K562 (cell line): ENCODE measurements at regions not wholly inside any gene's neighbourhood (a gene's known extent, or its start where the extent isn't known, plus 50 kb on each side); places are given as distances from the start of the nearest gene placed in this dataset.

Source experiments
- ATAC-seq: fragments of 200-7000 bp; cut with Tn5 transposase; 3 replicates; pipeline ENCODE4 v1.9.1; 2020; ENCODE audit warnings: moderate library complexity
- BruUV-seq: library from RNA; stranded (reverse); fragments of 400-500 nt; replicated peaks from 2 replicates; lab custom pipeline; 2021; lab: Mats Ljungman, UMichigan
- CTCF ChIA-PET: fragments of 300-600 bp; formaldehyde crosslinking; extraction: SDS; loops from one replicate; lab custom pipeline; 2021; ENCODE audit warnings: low intra/inter-chr PET ratio; lab: Yijun Ruan, JAX
- POLR2A ChIA-PET: fragments of 300-600, 350-650 bp; sonication (Branson Sonifier 250); formaldehyde crosslinking; extraction: SDS; loops from one replicate; lab custom pipeline; 2021; ENCODE audit warnings: antibody characterized with exemption, inconsistent platforms; lab: Yijun Ruan, JAX
- DNase-seq, 4 experiments: peaks; one replicate each; pipeline versions ENCODE4 v3.0.0 to v3.0.0-alpha.2; 2011 to 2018; ENCODE audit warnings: low spot score in 3 of 4, mixed read lengths in 3 of 4; ENCODE audit errors: extremely low read depth in 1 of 4
- FAIRE-seq: peaks from 2 replicates; lab custom pipeline; 2011; peaks lifted over from hg19 to GRCh38; lab: Jason Lieb, UNC
- H2AFZ ChIP-seq: 2 replicates; pipeline ENCODE4 v1.6.0; 2011; ENCODE audit warnings: low read depth, low read length, control low read depth, inconsistent platforms
- H3K27ac ChIP-seq: fragments of 200-600 bp; 3 replicates; pipeline ENCODE4 v1.8.0; 2011; ENCODE audit warnings: low read depth, mild to moderate bottlenecking, control low read depth, inconsistent platforms, low read length, moderate library complexity, mixed read lengths; ENCODE audit errors: extremely low read depth
- H3K27me3 ChIP-seq, 2 experiments: fragments of 300-600 bp in 1 of 2; 2 replicates in 1 of 2; 3 replicates in 1 of 2; pipeline versions ENCODE4 v1.6.0 to v1.8.0; 2011; ENCODE audit warnings: inconsistent platforms in 2 of 2, low read length in 2 of 2, mild to moderate bottlenecking in 1 of 2, mixed read lengths in 1 of 2, moderate library complexity in 1 of 2; ENCODE audit not compliant: control insufficient read depth in 2 of 2, insufficient read depth in 2 of 2
- H3K36me3 ChIP-seq: fragments of 300-600 bp; 3 replicates; pipeline ENCODE4 v1.8.0; 2011; ENCODE audit warnings: mild to moderate bottlenecking, low read length, inconsistent platforms; ENCODE audit not compliant: control insufficient read depth, insufficient read depth
- H3K4me1 ChIP-seq, 2 experiments: fragments of 200-600 bp in 1 of 2; replicated peaks in 1 of 2; 2 replicates in 1 of 2; 3 replicates in 1 of 2; pipeline versions ENCODE4 v1.5.1 to v1.8.0; 2011; ENCODE audit warnings: inconsistent platforms in 2 of 2, low read length in 2 of 2, mild to moderate bottlenecking in 1 of 2, mixed read lengths in 1 of 2, moderate library complexity in 1 of 2; ENCODE audit not compliant: control insufficient read depth in 2 of 2, insufficient read depth in 2 of 2
- H3K4me2 ChIP-seq: 2 replicates; pipeline ENCODE4 v1.6.1; 2011; ENCODE audit warnings: low read length, control low read depth, inconsistent platforms, mixed read lengths; ENCODE audit not compliant: insufficient read depth
- H3K4me3 ChIP-seq: fragments of 200-600 bp; sonication (generic), shearing (Covaris generic); 2 replicates; pipeline ENCODE4 v1.5.1; 2016; ENCODE audit warnings: control low read depth, inconsistent platforms
- H3K79me2 ChIP-seq: fragments of 200-600 bp; 3 replicates; pipeline ENCODE4 v1.8.0; 2011; ENCODE audit warnings: low read length, inconsistent platforms; ENCODE audit not compliant: control insufficient read depth, insufficient read depth
- H3K9ac ChIP-seq, 2 experiments: 2 replicates each; pipeline versions ENCODE4 v1.6.0 to v1.6.1; 2011; ENCODE audit warnings: low read depth in 2 of 2, low read length in 2 of 2, control low read depth in 1 of 2, inconsistent platforms in 1 of 2, mild to moderate bottlenecking in 1 of 2, mixed read lengths in 1 of 2; ENCODE audit not compliant: insufficient read depth in 1 of 2
- H3K9me1 ChIP-seq: one replicate; pipeline ENCODE4 v1.6.0; 2011; ENCODE audit warnings: inconsistent platforms, mild to moderate bottlenecking, low read length, moderate library complexity; ENCODE audit not compliant: control insufficient read depth, insufficient read depth
- H3K9me3 ChIP-seq: replicated peaks from 2 replicates; pipeline ENCODE4 v1.5.1; 2011; ENCODE audit warnings: low read depth, low read length, inconsistent platforms; ENCODE audit not compliant: control insufficient read depth, insufficient read depth
- H4K20me1 ChIP-seq: replicated peaks from 2 replicates; pipeline ENCODE4 v1.6.1; 2011; ENCODE audit warnings: low read length, inconsistent platforms, mixed read lengths; ENCODE audit not compliant: control insufficient read depth, insufficient read depth
- ADNP ChIP-seq: fragments of 200-800 bp; sonication (Bioruptor generic); IDR thresholded peaks from 2 replicates; pipeline ENCODE4 v1.6.1; 2016; ENCODE audit warnings: missing genetic modification characterization, missing compliant biosample characterization
- BMI1 ChIP-seq: fragments of 150-350 bp; IDR thresholded peaks from 2 replicates; pipeline ENCODE4 v1.6.1; 2014; ENCODE audit warnings: low read length
- ERF ChIP-seq: fragments of 450-650 bp; formaldehyde crosslinking; IDR thresholded peaks from 2 replicates; pipeline ENCODE4 v1.4.0; 2020; ENCODE audit warnings: mild to moderate bottlenecking, mixed read lengths
- HEY1 ChIP-seq: fragments of 250-450 bp; sonication (Bioruptor Pico); IDR thresholded peaks from 2 replicates; pipeline ENCODE4 v1.5.0; 2020; ENCODE audit warnings: mild to moderate bottlenecking, moderate library complexity, borderline replicate concordance
- SPI1 ChIP-seq: IDR thresholded peaks from 2 replicates; pipeline ENCODE4 v1.6.1; 2011; ENCODE audit warnings: low read depth, low read length, control low read depth, borderline replicate concordance
- TAL1 ChIP-seq: fragments of 450-650 bp; IDR thresholded peaks from 2 replicates; pipeline ENCODE4 v1.6.1; 2016; ENCODE audit warnings: mild to moderate bottlenecking
- ZNF143 ChIP-seq: sonication (generic); formaldehyde crosslinking; IDR thresholded peaks from 2 replicates; pipeline ENCODE4 v1.9.0; 2022; ENCODE audit warnings: mild to moderate bottlenecking, missing genetic modification reagents
- ZNF551 ChIP-seq: fragments of 250-450 bp; sonication (Bioruptor Pico); IDR thresholded peaks from 2 replicates; pipeline ENCODE4 v1.5.0; 2021; ENCODE audit warnings: mild to moderate bottlenecking, moderate library complexity
- ZSCAN32 ChIP-seq: fragments of 450-650 bp; formaldehyde crosslinking; IDR thresholded peaks from 2 replicates; pipeline ENCODE4 v1.4.0; 2020; ENCODE audit warnings: mild to moderate bottlenecking, moderate library complexity
- WGBS: fragments of 100-300 bp; shearing (Covaris generic); methylation state at CpG from one replicate; pipeline ENCODE4 v1.1.6; 2016; ENCODE audit warnings: low coverage, mixed read lengths; ENCODE audit not compliant: insufficient coverage; ENCODE audit errors: missing lambda C conversion rate; 5-methylcytosine and 5-hydroxymethylcytosine counted together
- in situ Hi-C: fragments of 300-500 bp; cut with MboI; formaldehyde crosslinking; loops from 4 replicates; pipeline ENCODE4 v1.15.0; 2018; ENCODE audit warnings: inconsistent platforms, mixed read lengths
- intact Hi-C: fragments of 100-400 bp; cut with micrococcal nuclease; formaldehyde crosslinking; loops from 2 replicates; pipeline ENCODE4 v1.14.2; 2022
- TF ChIP-seq, protein P1 (sequence below): fragments of 450-650 bp; IDR thresholded peaks from 2 replicates; pipeline ENCODE4 v1.7.1; 2018; ENCODE audit warnings: mild to moderate bottlenecking, low read depth; ENCODE audit not compliant: partially characterized antibody
- TF ChIP-seq, protein P2 (sequence below), 2 experiments: fragments of 250-450 bp in 1 of 2; fragments of 450-650 bp in 1 of 2; sonication (Bioruptor Pico) in 1 of 2; IDR thresholded peaks; 2 replicates each; pipeline versions ENCODE4 v1.6.1 to v1.8.0; 2016 to 2021; ENCODE audit warnings: mild to moderate bottlenecking in 2 of 2, moderate library complexity in 2 of 2, missing compliant biosample characterization in 1 of 2, missing genetic modification characterization in 1 of 2
- TF ChIP-seq, protein P3 (sequence below): fragments of 200-800 bp; sonication (Bioruptor generic); IDR thresholded peaks from 2 replicates; pipeline ENCODE4 v1.6.1; 2016; ENCODE audit warnings: missing genetic modification characterization, missing compliant biosample characterization

DNA sequence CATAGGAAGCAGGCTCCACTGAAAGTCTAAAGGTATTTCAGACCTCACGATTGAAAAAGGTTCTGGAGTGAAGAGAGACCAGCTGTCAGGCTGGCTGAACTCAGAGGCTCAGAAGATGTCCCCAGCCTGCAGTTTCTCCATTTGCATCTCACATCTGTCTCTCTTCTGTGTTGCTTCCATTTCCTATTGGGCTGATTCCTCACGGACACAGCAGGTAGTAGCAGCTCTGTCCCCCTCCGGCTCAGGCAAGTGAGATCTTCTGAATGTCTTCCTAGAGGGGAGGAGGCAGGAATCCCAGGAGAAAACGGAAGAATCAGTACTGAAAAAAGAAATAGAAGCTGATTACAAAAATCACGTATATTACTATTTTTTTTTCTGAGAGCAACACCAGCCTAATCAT is 274.1 kb upstream of the COBL start:
- FAIRE-seq: no peak
- Histone ChIP-seq H2AFZ (no peak overlapping the region), H3K27me3 (no peaks in the 10 kb centered on the region), H3K9me1 (no peaks in the 10 kb centered on the region), H4K20me1 (no peaks in the 10 kb centered on the region), H3K27ac (no peak overlapping the region), H3K4me1 (no peaks in the 10 kb centered on the region), H3K36me3 (no peaks in the 10 kb centered on the region), H3K79me2 (no peaks in the 10 kb centered on the region), H3K4me3 (no peak overlapping the region), H3K9me3 (no peaks in the 10 kb centered on the region), H3K4me2 (no peak overlapping the region), H3K9ac (no peak overlapping the region)
- no peak for ATAC-seq
- 0% methylated on average over 4 of the region's 5 CpGs for whole genome bisulfite sequencing
- CTCF ChIA-PET: no interaction called here
- intact Hi-C loops (no loop called here), in situ Hi-C loops (loop anchor here (25.0 kb wide), 1 partner anchor 1147 kb away; no protein-coding TSS in a partner anchor)
- POLR2A ChIA-PET: interaction anchor here (0.6 kb wide), 1 partner anchor 283 kb away, joined by 3 read pairs; no protein-coding TSS in a partner anchor
- no peak for DNase-seq
- BruUV-seq: no TSS peak
- TF ChIP-seq ZNF551 (CRISPR knock-in tag): no peak
- TF ChIP-seq, protein P1, sequence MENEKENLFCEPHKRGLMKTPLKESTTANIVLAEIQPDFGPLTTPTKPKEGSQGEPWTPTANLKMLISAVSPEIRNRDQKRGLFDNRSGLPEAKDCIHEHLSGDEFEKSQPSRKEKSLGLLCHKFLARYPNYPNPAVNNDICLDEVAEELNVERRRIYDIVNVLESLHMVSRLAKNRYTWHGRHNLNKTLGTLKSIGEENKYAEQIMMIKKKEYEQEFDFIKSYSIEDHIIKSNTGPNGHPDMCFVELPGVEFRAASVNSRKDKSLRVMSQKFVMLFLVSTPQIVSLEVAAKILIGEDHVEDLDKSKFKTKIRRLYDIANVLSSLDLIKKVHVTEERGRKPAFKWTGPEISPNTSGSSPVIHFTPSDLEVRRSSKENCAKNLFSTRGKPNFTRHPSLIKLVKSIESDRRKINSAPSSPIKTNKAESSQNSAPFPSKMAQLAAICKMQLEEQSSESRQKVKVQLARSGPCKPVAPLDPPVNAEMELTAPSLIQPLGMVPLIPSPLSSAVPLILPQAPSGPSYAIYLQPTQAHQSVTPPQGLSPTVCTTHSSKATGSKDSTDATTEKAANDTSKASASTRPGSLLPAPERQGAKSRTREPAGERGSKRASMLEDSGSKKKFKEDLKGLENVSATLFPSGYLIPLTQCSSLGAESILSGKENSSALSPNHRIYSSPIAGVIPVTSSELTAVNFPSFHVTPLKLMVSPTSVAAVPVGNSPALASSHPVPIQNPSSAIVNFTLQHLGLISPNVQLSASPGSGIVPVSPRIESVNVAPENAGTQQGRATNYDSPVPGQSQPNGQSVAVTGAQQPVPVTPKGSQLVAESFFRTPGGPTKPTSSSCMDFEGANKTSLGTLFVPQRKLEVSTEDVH: no peak
- TF ChIP-seq HEY1 (CRISPR knock-in tag): no peak
- TF ChIP-seq ERF: no peak
- no peak for TF ChIP-seq ZSCAN32 (CRISPR knock-in tag)
- TF ChIP-seq BMI1: no peak
- TF ChIP-seq ADNP (tag): no peak
- TF ChIP-seq, protein P2, sequence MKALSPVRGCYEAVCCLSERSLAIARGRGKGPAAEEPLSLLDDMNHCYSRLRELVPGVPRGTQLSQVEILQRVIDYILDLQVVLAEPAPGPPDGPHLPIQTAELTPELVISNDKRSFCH (CRISPR knock-in tag; IDR thresholded peaks at IDR 0.05): no peak
- TF ChIP-seq, protein P2 (tag; IDR thresholded peaks at IDR 0.05): no peak
- TF ChIP-seq TAL1: no peak
- TF ChIP-seq, protein P3, sequence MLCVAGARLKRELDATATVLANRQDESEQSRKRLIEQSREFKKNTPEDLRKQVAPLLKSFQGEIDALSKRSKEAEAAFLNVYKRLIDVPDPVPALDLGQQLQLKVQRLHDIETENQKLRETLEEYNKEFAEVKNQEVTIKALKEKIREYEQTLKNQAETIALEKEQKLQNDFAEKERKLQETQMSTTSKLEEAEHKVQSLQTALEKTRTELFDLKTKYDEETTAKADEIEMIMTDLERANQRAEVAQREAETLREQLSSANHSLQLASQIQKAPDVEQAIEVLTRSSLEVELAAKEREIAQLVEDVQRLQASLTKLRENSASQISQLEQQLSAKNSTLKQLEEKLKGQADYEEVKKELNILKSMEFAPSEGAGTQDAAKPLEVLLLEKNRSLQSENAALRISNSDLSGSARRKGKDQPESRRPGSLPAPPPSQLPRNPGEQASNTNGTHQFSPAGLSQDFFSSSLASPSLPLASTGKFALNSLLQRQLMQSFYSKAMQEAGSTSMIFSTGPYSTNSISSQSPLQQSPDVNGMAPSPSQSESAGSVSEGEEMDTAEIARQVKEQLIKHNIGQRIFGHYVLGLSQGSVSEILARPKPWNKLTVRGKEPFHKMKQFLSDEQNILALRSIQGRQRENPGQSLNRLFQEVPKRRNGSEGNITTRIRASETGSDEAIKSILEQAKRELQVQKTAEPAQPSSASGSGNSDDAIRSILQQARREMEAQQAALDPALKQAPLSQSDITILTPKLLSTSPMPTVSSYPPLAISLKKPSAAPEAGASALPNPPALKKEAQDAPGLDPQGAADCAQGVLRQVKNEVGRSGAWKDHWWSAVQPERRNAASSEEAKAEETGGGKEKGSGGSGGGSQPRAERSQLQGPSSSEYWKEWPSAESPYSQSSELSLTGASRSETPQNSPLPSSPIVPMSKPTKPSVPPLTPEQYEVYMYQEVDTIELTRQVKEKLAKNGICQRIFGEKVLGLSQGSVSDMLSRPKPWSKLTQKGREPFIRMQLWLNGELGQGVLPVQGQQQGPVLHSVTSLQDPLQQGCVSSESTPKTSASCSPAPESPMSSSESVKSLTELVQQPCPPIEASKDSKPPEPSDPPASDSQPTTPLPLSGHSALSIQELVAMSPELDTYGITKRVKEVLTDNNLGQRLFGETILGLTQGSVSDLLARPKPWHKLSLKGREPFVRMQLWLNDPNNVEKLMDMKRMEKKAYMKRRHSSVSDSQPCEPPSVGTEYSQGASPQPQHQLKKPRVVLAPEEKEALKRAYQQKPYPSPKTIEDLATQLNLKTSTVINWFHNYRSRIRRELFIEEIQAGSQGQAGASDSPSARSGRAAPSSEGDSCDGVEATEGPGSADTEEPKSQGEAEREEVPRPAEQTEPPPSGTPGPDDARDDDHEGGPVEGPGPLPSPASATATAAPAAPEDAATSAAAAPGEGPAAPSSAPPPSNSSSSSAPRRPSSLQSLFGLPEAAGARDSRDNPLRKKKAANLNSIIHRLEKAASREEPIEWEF (CRISPR knock-in tag): no peak
- TF ChIP-seq ZNF143 (CRISPR knock-in tag): no peak
- no peak for TF ChIP-seq SPI1
